ENCODE measurements at regions not wholly inside any gene's neighbourhood (a gene's known extent, or its start where the extent isn't known, plus 50 kb on each side); places are given as distances from the start of the nearest gene placed in this dataset.

- ChIA-PET CTCF (ENCODE audit: unreplicated experiment) (no interaction called here), POLR2A (no interaction called here)
- Histone ChIP-seq H3K9me2 (ENCODE audit: insufficient read depth, low read length) (no peaks in the 10 kb centered on the region), H3K9me3 (ENCODE audit: low read length) (no peaks in the 10 kb centered on the region), H3K79me2 (ENCODE audit: insufficient read depth, low read depth, low read length) (no peaks in the 10 kb centered on the region), H4K20me1 (ENCODE audit: insufficient read depth, low read length) (no peaks in the 10 kb centered on the region), H2AFZ (ENCODE audit: low read length) (no peak overlapping the region), H3K27ac (ENCODE audit: low read depth, low read length, poor library complexity, severe bottlenecking) (no peak overlapping the region), H3K4me3 (ENCODE audit: low read depth, low read length, poor library complexity, severe bottlenecking) (no peak overlapping the region), H3K4me1 (ENCODE audit: insufficient read depth, low read length, poor library complexity, severe bottlenecking) (no peaks in the 10 kb centered on the region), H3K4me2 (ENCODE audit: low read length) (no peak overlapping the region), H3K36me3 (ENCODE audit: insufficient read depth, low read length) (no peaks in the 10 kb centered on the region)
- DNase-seq (ENCODE audit: low spot score), result no peak
- TF ChIP-seq CTCF (conservative IDR thresholded peaks at IDR 0.05; ENCODE audit: low read length) (no peak), EZH2phosphoT487 (IDR thresholded peaks at IDR 0.05; ENCODE audit: borderline replicate concordance, low read depth, low read length) (no peak)
- BruUV-seq (replicated peaks), result no TSS peak
- intact Hi-C loops (cut with micrococcal nuclease; ENCODE audit: unreplicated experiment), result no loop called here
Observed at GRCh38 chr2:117481608-117482007, 332.9 kb upstream of the DDX18 start.

DNA sequence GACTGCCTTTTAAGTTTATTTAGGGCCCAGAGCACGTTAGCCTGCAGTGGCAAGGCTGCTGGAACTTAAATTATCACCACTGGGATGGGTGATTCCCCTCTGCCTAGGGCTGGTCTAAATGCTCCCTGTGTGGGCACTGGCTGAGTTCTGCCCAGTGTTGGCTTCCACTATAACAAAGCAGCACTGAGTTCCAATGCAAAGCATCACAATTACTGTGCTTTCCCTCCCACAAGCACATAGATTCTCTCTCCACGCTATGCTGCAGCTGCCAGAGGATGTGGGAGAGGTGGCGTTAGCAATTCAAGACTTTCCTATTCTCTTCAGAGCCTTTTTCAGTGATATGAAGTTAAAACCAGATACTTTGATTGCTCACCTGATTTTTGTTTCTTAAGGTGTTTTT, 328.9 kb upstream of the DDX18 start:
- intact Hi-C loops (cut with micrococcal nuclease; ENCODE audit: unreplicated experiment), result no loop called here
- Histone ChIP-seq H3K4me3 (ENCODE audit: low read depth, low read length, poor library complexity, severe bottlenecking) (no peak overlapping the region), H3K4me2 (ENCODE audit: low read length) (no peak overlapping the region), H3K36me3 (ENCODE audit: insufficient read depth, low read length) (no peaks in the 10 kb centered on the region), H3K9me2 (ENCODE audit: insufficient read depth, low read length) (no peaks in the 10 kb centered on the region), H2AFZ (ENCODE audit: low read length) (no peak overlapping the region), H3K27ac (ENCODE audit: low read depth, low read length, poor library complexity, severe bottlenecking) (no peak overlapping the region), H3K9me3 (ENCODE audit: low read length) (no peaks in the 10 kb centered on the region), H3K79me2 (ENCODE audit: insufficient read depth, low read depth, low read length) (no peaks in the 10 kb centered on the region), H3K4me1 (ENCODE audit: insufficient read depth, low read length, poor library complexity, severe bottlenecking) (no peaks in the 10 kb centered on the region), H4K20me1 (ENCODE audit: insufficient read depth, low read length) (no peaks in the 10 kb centered on the region)
- BruUV-seq (replicated peaks), result no TSS peak
- ChIA-PET CTCF (ENCODE audit: unreplicated experiment) (no interaction called here), POLR2A (no interaction called here)
- TF ChIP-seq CTCF (conservative IDR thresholded peaks at IDR 0.05; ENCODE audit: low read length), result no peak
- no peak for TF ChIP-seq EZH2phosphoT487 (IDR thresholded peaks at IDR 0.05; ENCODE audit: borderline replicate concordance, low read depth, low read length)
- DNase-seq (ENCODE audit: low spot score), result no peak

DNA sequence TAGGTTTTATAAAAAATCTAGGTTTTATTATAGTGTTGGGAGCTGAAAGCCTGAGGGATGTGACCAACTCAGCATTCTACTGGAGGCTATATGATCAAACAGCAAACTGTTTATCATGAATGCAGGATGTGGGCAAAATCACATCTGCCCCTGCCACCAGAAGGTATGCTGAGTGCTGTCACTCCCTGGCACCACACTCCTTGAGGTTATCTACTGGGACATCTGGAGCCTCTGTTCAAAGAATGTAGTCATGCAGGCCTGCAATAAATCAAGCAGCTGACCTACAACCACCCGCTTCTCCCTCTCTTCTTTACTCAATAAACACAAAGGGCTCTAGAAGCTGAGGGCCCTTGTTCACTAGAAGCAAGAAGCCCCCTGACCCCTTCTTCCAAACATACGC, 328.4 kb upstream of the DDX18 start:
- Histone ChIP-seq H3K9me2 (ENCODE audit: insufficient read depth, low read length) (no peaks in the 10 kb centered on the region), H4K20me1 (ENCODE audit: insufficient read depth, low read length) (no peaks in the 10 kb centered on the region), H3K9me3 (ENCODE audit: low read length) (no peaks in the 10 kb centered on the region), H3K79me2 (ENCODE audit: insufficient read depth, low read depth, low read length) (no peaks in the 10 kb centered on the region), H3K4me2 (ENCODE audit: low read length) (no peak overlapping the region), H3K4me1 (ENCODE audit: insufficient read depth, low read length, poor library complexity, severe bottlenecking) (no peaks in the 10 kb centered on the region), H3K4me3 (ENCODE audit: low read depth, low read length, poor library complexity, severe bottlenecking) (no peak overlapping the region), H2AFZ (ENCODE audit: low read length) (no peak overlapping the region), H3K27ac (ENCODE audit: low read depth, low read length, poor library complexity, severe bottlenecking) (no peak overlapping the region), H3K36me3 (ENCODE audit: insufficient read depth, low read length) (no peaks in the 10 kb centered on the region)
- no peak for DNase-seq (ENCODE audit: low spot score)
- CTCF ChIA-PET (ENCODE audit: unreplicated experiment), result no interaction called here
- intact Hi-C loops (cut with micrococcal nuclease; ENCODE audit: unreplicated experiment), result no loop called here
- POLR2A ChIA-PET, result no interaction called here
- BruUV-seq (replicated peaks), result no TSS peak
- TF ChIP-seq EZH2phosphoT487 (IDR thresholded peaks at IDR 0.05; ENCODE audit: borderline replicate concordance, low read depth, low read length) (no peak), CTCF (conservative IDR thresholded peaks at IDR 0.05; ENCODE audit: low read length) (no peak)
